HG03095 (cell line): ENCODE measurements at regions not wholly inside any gene's neighbourhood (a gene's known extent, or its start where the extent isn't known, plus 50 kb on each side); places are given as distances from the start of the nearest gene placed in this dataset.

ENCODE experiments used
- ATAC-seq: cut with Tn5 transposase; IDR thresholded peaks from one replicate; pipeline ENCODE4 v1.9.1; 2021; ENCODE audit warnings: moderate library complexity; ENCODE audit not compliant: unreplicated experiment

DNA sequence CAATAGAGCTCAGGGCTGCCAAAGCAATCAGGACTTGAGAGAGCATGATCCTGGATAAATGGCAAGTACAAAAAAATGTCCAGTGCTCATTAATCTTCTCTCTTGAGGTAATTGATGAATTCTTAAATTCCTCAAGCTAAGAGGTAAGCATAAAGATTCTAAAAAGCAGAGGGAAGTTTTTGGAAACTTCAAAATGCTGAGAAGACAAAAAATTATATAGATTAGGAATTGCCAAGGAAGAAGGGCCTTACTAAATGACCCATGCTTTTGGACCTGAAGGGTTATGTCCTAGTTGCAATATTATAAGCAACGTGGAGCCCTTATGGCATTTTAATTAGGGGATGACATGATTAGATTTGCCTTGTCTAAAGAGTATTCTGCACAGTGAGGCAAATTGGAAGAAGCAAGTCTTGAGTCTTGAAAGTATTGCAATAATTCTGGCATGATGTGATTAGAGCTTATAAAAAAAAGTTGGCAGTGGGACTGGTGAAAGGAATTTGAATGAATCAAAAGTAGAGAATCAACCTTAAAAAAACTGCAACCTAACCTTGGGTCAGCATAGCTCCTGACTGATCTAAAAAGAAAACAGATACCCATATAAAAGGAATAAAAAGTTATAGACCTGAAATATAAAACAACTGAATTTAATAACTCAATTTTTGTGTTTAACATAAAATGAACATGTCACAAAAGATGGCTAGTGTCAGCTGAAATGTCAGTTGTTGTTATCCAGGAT is 323.8 kb upstream of the ARRDC3 start:
- no peak for ATAC-seq

DNA sequence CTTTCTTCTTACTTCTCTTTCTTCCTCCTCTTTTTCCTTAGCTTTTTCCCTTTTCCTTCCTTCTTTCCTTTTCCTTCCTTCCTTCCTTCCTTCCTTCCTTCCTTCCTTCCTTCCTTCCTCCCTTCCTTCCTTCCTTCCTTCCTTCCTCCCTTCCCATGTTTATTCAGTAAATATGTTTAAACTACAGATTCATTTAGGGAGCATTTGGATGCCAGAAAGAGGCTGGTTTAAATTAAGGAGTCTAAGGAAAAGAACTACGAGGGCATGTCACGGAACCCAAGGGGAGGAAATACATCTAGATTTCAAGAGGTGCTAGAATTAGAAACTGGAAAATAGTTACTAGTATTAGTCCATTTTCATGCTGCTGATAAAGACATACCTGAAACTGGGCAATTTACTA is 320.0 kb upstream of the ARRDC3 start:
- ATAC-seq = no peak

DNA sequence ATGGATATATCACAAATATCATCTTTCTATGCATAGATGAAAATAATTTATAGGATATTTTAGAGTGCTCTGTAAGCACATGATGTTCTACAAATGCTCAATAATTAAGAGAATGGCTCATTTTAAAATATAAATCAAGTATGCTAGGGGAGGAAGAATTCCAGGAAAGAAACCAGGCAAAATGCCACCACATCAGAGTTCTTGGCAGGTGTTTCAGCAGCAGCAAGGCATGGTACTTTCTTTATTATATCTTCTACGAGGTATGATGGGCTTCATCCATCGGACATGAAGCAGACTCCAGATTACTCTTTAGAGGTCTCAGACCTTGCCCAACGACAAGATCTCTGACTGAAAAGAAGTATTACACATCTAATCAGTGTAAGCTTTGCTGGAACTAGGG is 316.3 kb upstream of the ARRDC3 start:
- no peak for ATAC-seq

DNA sequence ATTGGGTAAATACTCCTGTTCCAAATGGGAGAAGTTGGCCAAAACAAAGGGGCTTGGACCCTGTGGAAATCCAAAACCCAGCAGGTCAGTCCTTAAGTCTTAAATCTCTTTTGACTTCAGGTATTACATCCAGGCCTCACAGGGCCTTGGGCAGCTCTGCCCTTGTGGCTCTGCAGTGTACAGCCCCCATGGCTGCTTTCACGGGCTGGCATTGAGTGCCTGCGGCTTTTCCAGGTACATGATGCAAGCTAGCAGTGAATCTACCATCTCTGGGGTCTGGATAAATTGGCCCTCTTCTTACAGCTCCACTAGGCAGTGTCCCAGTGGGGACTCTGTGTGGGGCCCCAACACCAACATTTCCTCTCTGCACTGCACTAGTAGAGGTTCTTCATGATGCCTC is 308.5 kb upstream of the ARRDC3 start:
- no peak for ATAC-seq

DNA sequence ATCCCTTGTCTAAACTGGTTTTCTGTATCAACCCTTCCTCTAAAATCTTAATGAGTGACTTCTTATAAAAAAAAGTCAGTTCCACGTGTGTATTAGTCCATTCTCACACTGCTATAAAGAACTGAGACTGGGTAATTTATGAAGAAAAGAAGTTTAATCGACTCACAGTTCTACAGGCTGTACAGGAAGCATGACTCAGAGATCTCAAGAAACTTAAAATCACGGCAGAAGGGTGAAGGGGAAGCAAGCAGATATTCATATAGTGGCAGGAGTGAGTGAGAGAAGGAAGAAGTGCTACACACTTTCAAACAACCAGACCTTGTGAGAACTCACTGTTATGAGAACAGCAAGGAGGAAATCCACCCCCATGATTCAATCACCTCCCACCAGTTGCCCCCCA is 307.8 kb upstream of the ARRDC3 start:
- ATAC-seq = no peak

DNA sequence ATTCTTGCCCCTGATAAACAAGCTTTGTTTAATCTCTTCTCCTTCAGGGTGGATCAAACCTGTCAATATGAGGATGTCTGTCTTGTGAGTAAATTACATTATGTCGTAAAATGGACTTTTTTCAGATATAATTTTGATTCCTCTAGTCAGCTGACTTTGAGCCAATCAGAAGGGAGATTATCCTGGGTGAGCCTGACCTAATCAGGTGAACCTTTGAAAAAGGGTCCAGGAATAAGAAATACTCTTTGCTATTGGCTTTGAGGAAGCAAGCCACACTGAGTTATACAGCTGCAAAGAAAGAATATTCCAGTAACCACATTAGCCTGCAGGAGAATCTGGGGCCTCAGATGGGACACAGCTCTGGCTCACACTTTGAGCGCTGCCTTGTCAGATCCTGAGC is 304.3 kb upstream of the ARRDC3 start:
- no peak for ATAC-seq

DNA sequence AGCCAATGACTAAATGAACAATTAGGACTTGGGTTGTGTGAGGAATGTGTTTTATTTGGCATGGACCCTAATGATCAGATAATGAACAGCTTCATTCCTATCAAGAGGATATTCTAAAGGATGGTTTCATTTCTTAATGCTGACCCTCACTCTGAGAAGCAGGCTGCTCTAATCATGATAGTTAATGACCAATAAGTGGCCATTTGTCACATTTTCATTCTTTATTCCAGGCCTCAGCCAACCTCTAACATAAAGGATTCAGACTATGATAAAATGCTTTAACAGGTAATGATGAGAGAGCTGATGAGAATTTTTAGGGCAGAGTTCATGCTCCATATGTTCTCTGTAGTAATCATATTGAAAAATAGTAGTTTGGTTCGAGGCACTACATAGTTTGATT is 301.5 kb upstream of the ARRDC3 start:
- ATAC-seq = no peak

DNA sequence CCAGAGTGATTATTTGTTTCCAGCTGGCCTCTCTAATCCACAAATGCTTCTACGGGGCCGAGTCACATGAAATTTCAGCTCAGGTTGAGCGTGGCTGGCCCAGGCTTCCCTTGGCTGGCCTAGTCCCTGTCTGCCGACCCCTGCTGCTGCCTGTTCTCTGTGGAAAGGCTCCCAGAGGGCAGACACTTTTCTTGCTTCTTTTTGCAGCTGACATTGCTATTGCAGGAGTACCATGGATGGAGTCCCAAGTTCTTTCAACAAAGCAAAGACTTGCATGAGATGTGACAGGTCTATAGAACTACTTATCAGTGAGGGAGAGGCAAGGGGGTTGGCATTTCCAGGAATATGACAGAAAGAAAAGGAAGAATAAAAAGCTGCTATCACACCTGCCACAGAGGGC is 287.4 kb upstream of the ARRDC3 start:
- ATAC-seq = no peak

DNA sequence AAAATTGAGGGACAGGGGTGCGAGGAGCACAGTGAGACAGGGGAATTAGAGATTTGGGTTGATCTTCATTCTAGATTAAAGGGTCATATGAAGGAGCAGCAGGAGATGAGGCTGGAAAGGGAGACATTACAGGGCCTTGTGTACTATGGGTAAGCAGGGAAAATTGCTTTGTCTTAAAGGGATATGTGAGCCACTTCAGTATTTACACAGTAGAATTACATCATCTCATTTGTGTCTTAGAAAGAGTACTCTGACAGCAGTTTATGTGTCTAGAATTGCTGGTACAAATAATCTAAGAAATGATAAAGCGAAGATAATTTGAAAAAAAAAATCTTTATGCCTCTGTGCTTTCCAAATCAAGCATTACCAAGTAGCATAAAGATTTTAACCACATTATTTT is 287.0 kb upstream of the ARRDC3 start:
- ATAC-seq = no peak

DNA sequence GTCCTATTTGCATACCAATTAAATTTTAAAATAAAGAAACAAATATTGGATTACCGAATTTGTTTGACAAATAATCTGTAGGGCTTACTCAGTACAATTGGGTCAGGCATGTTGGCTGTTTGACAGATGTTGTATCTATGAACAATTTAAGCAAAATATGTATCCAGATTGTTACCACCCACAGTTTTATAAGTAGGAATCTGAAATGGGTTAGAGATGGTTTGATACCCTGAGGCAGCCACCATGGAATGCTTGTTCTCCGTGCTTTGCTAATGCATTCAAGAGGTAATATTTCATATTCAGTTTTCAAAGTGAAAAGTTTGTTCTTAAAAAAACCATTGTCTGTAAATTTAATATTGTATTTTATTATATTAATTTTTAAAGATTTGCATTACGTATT is 285.1 kb upstream of the ARRDC3 start:
- ATAC-seq = no peak

DNA sequence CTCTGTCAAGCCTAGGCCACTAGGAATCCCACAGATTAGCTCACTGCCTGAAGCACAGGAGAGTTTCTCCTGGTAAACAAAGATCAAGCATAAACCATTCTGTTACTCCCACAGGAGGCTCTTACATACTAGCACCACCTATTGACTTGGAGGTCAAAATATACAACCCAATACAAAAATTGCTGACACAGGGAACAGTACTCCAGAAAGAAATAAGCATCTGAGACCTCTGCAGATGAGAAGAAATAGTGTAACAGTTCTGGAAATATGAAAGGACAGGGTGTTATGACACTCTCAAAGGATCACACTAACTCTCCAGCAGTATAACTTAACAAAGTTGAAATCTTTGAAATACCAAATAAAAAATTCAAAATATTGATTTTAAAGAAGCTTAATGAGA is 269.6 kb upstream of the ARRDC3 start:
- no peak for ATAC-seq

DNA sequence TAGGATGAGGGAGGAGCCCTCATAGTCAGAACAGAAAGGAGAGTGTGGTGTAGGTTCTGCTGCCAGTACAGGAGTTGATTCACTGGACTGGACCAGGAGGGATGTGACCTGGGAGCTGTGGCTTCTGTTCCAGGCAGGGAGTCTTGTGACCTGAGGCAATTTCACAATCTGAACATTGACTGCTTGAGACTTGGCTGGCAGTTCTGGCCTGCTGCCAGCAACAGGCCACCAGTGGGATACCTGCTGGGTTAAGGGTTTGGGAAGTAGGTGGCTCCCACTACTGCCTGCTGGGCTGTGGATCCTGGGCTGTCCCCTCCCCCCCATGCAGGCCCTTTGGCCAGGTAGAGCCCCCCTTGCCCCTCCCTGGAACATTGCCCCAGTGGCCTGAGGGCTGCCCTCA is 268.6 kb upstream of the ARRDC3 start:
- no peak for ATAC-seq

DNA sequence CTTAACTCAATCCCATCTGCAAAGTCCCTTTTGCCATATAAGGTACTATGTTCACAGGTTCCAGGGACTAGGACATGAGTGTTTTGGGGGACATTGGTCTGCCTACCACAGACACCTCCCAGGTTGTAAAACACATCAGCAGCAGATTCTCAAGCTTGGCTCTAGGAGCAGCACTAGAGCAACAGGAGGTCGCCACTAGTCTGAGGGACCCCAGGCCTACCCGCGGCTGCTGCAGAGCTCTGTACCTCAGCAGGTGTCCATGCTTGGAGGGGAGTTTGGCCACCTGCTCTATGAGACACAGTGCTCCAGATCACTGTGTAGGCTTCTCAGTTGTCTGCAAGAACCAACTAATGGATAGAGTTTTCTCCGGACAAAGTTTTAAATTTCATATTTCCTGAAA is 262.2 kb upstream of the ARRDC3 start:
- no peak for ATAC-seq

DNA sequence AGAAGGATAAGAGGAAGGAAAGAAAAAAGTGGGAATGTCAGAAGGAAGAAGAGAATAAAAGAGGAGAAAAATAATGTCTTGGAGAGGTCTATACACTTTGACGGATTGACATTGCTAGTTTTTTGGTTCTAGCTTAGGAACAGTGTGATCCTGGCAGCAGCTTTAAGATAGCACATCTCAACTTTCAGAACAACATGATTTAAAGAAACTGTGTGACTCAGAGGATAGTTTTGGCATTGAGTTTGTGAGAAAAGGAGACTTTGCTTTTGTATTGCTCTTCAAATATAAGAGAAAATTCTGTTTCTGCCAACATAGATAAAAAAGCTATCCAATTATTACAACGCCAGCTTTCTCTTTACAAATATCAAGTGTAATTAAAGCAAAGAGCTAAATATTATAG is 260.7 kb upstream of the ARRDC3 start:
- ATAC-seq = no peak

DNA sequence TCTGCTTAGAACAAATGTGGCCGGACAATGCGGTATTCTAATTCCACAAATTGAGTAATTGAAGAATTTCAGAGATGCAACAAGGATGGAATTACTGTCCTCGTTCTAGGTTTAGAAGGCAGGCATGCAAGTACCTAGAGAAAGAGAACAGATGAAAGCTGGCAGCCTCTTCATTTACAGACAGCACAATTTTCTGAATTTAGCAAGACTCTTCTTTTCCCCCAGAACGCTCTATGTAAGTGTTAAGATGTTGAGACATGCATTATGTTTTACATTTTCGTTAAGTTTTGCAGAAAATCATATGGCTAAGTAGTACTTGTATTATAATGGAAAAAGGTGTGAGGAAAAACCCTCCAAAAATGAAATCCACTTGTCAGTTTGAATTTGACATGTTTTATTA is 259.5 kb upstream of the ARRDC3 start:
- ATAC-seq = no peak

DNA sequence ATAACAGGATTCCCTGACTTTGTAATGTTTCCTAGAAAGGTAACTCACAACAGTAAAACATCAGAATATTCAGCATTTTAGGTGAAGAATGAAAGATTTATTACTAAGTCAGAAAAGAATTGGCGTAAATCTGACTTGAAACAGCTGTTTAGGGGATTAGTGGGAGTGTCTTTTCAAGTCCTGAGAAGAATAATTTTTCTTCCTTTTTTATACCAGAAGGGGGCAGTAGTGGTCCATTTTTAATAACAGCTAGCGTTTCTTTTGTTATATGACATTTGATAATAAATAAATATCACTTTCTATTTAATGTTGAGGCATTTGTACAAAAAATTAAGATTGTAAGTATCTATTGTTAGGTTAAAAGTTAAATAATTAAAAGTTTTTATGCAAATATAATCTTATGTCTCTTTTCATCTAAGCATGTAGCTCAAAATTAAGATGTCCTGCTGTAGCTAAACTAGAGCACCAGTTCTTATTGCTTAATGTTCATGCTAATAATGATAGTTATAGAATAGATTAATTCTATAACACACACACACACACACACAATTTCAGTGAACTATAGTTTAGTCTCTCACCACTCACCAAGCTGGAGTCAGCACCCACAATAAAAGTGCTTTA is 258.7 kb upstream of the ARRDC3 start:
- ATAC-seq = peak; percentile 69

DNA sequence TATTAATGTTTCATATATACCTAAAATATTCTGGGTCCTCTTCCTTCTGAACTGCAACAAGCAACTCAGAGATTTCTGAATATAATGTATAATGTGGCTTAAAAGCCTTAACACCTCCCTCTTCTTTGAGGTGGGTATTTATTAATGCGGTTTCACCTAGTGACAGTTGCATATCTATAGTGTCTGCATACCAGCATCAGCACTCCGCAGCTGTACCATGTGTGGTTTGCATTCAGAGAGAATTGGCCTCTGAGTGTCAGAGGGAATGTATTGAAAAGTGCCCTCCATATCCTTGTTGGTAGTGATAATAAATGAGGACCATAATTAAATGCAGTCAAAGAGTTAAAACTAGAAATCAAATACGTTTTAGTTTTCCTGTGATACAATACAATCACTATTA is 256.6 kb upstream of the ARRDC3 start:
- no peak for ATAC-seq

DNA sequence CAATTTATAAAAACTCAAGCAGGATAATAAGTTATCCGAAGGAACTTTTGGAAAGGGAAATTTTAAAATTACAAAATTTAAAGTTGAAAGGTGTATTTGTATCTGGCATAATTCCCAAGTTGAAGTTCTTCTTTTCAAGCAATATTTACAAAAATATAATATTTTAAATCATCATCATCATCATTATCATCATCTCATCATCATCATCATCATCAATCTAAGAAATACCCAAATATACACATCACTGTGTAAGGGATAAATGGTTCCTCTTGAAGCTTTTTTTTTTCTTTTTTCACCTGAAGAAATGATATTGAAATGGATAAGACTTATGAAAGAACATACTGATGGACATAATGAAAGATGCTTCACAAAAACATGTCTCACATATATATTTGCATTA is 254.9 kb upstream of the ARRDC3 start:
- no peak for ATAC-seq

DNA sequence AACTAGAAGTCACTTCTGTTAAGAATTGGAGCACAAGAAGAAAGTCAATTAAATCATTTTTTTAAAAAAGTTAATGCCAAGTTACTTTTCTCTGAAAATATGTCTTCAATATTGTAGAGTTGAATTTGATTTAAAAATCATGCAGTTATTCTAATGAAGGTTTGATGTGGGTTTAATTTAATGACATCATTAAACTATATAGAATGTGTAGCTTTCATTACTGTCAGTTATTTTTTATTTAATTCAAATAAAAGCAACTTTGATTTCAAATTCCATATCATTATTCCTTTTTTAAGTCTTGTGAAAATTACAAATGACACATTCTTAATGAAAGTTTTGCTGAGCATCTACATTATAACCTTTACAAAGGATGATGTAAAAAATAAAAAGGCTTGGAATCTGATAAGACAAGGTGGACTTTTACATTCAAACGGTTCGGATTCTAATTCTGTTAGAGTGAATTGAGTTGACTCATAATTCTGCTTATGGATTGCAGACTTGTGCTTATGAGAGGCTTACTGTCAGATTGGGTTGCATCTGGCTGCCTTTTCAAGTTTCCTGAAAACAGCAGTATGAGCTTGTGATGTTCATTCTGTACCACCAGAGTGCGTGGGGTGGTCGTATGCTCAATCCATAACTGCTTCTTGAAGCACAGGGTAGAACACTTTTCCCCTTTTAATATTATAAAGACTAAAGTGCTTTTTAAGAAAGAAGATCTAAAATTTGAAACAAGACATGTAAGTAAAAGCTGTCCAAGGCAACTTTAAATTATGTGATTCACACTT is 253.0 kb upstream of the ARRDC3 start:
- ATAC-seq = no peak

DNA sequence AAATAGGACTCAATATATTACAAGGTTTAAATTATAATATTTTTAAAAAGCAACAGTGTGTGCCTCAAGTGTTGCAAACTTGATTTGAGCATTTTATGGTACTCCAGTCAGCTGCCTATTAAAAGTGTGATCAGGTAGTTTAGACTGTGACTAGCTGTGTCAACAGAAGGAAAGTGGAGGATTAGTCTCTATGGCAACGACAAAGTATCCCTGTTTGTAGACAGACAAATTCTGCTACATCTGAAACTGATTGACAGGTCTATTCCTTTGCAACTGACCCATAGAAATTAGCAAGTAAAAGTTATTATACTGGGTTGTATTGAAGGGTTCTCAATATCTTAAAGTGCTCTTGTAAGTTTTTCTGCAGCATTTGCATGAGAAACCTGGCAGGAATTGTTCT is 249.8 kb upstream of the ARRDC3 start:
- ATAC-seq = no peak

DNA sequence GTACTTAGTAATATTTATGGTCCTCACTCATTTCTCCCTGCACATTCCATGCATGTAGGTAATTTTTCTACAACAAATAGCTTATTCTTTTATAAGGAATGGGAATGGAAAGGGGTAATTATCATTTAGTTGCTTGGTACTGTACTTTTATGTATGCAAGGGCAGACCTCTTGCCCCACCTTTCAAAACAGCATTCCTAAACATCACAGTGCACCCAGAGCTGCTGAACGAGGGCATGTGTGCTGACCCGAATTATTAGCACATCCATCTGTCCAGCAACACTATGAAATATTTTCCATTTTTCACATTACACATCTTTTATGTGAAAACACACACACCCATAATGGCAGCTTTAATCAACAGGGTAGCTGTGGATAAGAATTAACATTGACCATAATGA is 228.6 kb upstream of the ARRDC3 start:
- ATAC-seq = no peak

DNA sequence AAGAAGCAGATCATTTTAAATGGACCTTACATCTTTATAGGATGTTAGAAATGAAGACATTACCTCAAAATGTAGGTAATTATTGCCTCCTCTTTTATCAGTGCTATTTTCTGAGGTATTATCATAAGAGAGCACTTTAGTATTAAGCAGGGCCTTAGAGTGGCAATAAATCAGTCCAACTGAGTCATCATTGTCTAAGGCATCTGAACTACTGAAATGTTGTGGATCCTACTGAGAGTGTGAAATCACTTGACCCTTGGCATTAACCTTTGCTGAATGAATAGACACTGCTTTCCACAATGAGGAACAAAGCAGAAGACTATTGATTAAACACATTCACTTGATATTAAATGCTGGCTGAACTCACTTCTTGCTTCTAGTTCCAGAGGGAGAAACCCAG is 224.6 kb upstream of the ARRDC3 start:
- no peak for ATAC-seq
